ENCODE measurements at regions not wholly inside any gene's neighbourhood (a gene's known extent, or its start where the extent isn't known, plus 50 kb on each side); places are given as distances from the start of the nearest gene placed in this dataset.

DNA sequence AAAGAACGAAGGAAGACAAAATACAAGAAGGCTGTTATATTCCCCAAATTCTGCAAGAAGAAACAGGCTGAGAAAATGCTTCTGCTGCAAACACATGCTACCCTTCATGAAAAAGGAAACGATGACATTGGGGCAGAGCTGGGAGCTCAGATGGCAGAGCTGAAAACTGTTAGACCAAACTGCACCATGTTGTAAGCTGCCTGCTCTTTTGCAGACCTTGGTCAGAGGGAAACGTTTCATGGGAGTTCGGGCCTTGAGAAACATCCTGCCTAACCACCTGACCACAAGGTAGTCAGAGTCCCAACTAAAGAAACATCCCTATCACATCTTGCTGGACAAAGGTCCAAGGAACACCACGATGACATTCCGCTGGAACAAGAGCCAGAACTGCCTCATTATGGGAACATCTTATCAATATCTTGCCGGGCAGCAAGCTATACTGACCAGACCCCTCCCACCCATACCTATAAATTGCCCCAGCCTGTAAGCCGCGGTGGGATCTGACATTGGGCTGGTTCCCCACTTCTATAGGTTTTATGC, 110.7 kb upstream of the CTSC start:
- TF ChIP-seq, protein P1, sequence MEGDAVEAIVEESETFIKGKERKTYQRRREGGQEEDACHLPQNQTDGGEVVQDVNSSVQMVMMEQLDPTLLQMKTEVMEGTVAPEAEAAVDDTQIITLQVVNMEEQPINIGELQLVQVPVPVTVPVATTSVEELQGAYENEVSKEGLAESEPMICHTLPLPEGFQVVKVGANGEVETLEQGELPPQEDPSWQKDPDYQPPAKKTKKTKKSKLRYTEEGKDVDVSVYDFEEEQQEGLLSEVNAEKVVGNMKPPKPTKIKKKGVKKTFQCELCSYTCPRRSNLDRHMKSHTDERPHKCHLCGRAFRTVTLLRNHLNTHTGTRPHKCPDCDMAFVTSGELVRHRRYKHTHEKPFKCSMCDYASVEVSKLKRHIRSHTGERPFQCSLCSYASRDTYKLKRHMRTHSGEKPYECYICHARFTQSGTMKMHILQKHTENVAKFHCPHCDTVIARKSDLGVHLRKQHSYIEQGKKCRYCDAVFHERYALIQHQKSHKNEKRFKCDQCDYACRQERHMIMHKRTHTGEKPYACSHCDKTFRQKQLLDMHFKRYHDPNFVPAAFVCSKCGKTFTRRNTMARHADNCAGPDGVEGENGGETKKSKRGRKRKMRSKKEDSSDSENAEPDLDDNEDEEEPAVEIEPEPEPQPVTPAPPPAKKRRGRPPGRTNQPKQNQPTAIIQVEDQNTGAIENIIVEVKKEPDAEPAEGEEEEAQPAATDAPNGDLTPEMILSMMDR (IDR thresholded peaks at IDR 0.05; ENCODE audit: low read depth, low read length) = no peak
- no peak overlapping the region for H3K4me3 ChIP-seq (replicated peaks in 1 of 2; ENCODE audit: low read depth in 2 of 2, low read length in 2 of 2)
- no peak for DNase-seq (ENCODE audit: low read depth in 2 of 2)

DNA sequence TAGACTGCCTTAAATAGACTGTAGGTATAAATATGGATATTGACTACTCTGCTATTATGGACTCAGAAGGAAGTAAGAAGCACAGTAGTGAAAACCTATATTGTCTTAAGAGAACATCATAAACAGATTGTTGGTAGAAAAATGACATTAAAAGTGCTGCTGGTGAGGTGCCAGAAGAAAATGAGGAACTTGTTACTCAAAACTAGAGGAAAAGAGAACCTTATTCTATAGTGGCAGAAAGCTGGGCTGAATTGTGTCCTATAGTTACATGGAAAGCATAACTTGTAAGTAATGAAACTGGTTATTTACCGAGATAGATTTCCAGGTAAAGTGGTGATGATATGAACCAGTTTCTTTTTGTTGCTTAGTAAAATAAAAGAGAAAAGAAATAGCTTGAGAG, 109.7 kb upstream of the CTSC start:
- TF ChIP-seq, protein P1 (IDR thresholded peaks at IDR 0.05; ENCODE audit: low read depth, low read length) = no peak
- no peak overlapping the region for H3K4me3 ChIP-seq (replicated peaks in 1 of 2; ENCODE audit: low read depth in 2 of 2, low read length in 2 of 2)
- DNase-seq (ENCODE audit: low read depth in 2 of 2) = no peak

DNA sequence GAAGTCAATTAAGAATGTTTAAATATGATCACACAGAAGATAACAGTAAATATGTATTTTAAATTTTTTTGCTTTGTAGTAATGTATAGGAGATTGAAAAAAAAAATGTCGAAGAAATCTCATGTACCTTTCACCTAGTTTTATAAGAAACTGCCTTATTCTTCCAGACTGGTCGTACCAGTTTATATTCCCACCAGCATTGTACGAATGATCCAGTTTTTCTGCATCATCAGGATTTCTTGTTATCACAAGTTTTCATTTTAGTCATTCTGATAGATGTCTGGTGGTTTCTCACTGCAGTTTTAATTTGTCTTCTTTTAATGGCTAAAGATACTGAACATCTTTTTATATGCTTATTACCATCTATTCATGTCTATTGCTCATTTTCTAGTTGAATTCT, 101.8 kb upstream of the CTSC start:
- TF ChIP-seq, protein P1 (IDR thresholded peaks at IDR 0.05; ENCODE audit: low read depth, low read length) = no peak
- H3K4me3 ChIP-seq (replicated peaks in 1 of 2; ENCODE audit: low read depth in 2 of 2, low read length in 2 of 2) = no peak overlapping the region
- no peak for DNase-seq (ENCODE audit: low read depth in 2 of 2)

DNA sequence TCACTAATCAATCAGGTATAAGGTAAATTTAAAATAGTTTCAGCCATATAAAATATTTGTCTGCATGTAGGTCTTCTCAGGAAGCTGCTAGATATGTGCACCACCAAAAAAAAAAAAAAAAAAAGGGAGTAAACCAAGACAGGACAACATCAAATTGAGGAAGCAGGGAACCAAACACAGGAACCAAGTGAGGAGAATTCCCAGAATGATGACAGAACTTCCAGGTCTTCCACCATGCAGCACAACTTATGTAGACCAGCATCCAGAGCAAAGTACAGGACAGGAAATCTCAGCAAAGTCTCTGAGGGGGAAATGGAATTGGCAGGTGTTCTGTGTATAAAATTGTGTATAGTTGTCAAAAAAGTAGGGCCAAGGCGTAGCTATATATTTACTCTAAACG, 101.2 kb upstream of the CTSC start:
- H3K4me3 ChIP-seq (replicated peaks in 1 of 2; ENCODE audit: low read depth in 2 of 2, low read length in 2 of 2) = no peak overlapping the region
- TF ChIP-seq, protein P1 (IDR thresholded peaks at IDR 0.05; ENCODE audit: low read depth, low read length) = no peak
- no peak for DNase-seq (ENCODE audit: low read depth in 2 of 2)

DNA sequence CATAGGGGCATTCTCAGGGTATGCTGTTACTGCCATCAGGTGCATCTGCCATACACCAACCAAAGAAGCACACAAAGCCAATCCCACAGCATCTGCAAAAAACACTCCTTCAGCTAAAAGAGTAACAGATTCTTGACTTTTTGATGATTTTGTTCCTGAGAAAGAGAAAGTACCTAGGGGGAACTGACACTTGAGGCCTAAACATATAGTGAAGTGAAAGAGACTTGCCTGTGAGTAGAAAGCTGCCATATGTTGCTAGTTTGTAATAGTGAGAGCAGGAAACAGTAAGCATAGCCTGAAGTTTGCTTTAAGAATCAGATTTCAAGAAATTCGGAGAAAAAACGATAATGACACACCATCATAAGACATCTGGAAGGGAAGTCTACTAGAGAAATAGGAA, 97.9 kb upstream of the CTSC start:
- TF ChIP-seq, protein P1 (IDR thresholded peaks at IDR 0.05; ENCODE audit: low read depth, low read length) = no peak
- H3K4me3 ChIP-seq (replicated peaks in 1 of 2; ENCODE audit: low read depth in 2 of 2, low read length in 2 of 2) = no peak overlapping the region
- no peak for DNase-seq (ENCODE audit: low read depth in 2 of 2)

DNA sequence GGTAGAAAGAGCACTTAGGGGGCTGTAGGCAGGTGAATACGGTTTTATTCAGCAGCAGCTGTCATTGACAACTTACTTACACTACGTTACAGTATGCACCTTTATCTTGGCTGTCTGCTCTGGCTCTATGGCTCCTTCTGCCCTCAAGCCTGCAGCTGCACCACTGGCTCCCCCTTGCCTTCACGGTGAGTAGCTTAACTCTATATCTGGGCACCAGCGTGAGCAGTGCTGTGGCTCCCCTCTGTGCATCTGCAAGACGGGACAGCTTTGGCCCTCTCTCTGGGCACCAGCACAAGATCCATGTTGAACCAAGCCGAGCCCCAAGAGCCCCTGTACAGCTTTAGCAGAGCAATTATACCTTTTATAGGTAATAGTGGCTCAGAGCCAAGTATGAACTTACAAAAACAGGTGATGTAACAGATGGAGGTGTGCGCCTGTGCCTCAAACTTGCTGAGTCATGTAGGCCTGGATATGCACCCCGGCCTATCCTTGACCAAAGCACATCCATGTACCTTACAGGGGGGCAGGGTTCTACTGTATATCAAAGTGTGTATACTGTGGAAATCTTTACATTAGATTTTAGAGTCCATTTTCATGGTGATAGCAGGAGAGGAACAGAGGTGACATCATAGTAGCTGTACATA, 96.9 kb upstream of the CTSC start:
- TF ChIP-seq, protein P1 (IDR thresholded peaks at IDR 0.05; ENCODE audit: low read depth, low read length) = no peak
- no peak for DNase-seq (ENCODE audit: low read depth in 2 of 2)
- no peak overlapping the region for H3K4me3 ChIP-seq (replicated peaks in 1 of 2; ENCODE audit: low read depth in 2 of 2, low read length in 2 of 2)

Measured in cardiac fibroblast (primary cell).